MM.1S (cell line): ENCODE measurements at regions not wholly inside any gene's neighbourhood (a gene's known extent, or its start where the extent isn't known, plus 50 kb on each side); places are given as distances from the start of the nearest gene placed in this dataset.

ENCODE experiments used
- DNase-seq: peaks from one replicate; pipeline ENCODE4 v3.0.0-alpha.2; 2015
- H2AFZ ChIP-seq: fragments of 300-600 bp; sonication (generic); 2 replicates; pipeline ENCODE4 v1.6.0; 2016; ENCODE audit warnings: antibody characterized with exemption, low read length
- H3F3A ChIP-seq: fragments of 300-600 bp; sonication (generic); 2 replicates; pipeline ENCODE4 v1.6.1; 2016; ENCODE audit warnings: mild to moderate bottlenecking, antibody characterized with exemption, low read length, moderate library complexity, mixed read lengths; ENCODE audit not compliant: insufficient read depth
- H3K27ac ChIP-seq: fragments of 300-600 bp; sonication (generic); 2 replicates; pipeline ENCODE4 v1.5.1; 2016; ENCODE audit warnings: mild to moderate bottlenecking, low read length
- H3K27me3 ChIP-seq: fragments of 300-600 bp; sonication (generic); replicated peaks from 2 replicates; pipeline ENCODE4 v1.6.0; 2016; ENCODE audit warnings: low read length; ENCODE audit not compliant: insufficient read depth
- H3K36me3 ChIP-seq: fragments of 300-600 bp; sonication (generic); replicated peaks from 2 replicates; pipeline ENCODE4 v1.6.1; 2016; ENCODE audit warnings: mild to moderate bottlenecking, low read length, mixed read lengths; ENCODE audit not compliant: insufficient read depth
- H3K4me1 ChIP-seq: fragments of 300-600 bp; sonication (generic); 2 replicates; pipeline ENCODE4 v1.6.1; 2016; ENCODE audit warnings: low read length, mixed read lengths
- H3K4me2 ChIP-seq: fragments of 300-600 bp; sonication (generic); 2 replicates; pipeline ENCODE4 v1.6.0; 2016; ENCODE audit warnings: low read depth, low read length
- H3K4me3 ChIP-seq: fragments of 300-600 bp; sonication (generic); 2 replicates; pipeline ENCODE4 v1.5.1; 2016; ENCODE audit warnings: low read length, mixed read lengths
- H3K79me2 ChIP-seq: fragments of 300-600 bp; sonication (generic); 2 replicates; pipeline ENCODE4 v1.6.1; 2016; ENCODE audit warnings: mixed run types, low read length, mixed read lengths
- H3K9ac ChIP-seq: fragments of 300-600 bp; sonication (generic); 2 replicates; pipeline ENCODE4 v1.6.1; 2016; ENCODE audit warnings: low read length, mixed read lengths
- H3K9me2 ChIP-seq: fragments of 300-600 bp; sonication (generic); replicated peaks from 2 replicates; pipeline ENCODE4 v1.6.1; 2016; ENCODE audit warnings: mild to moderate bottlenecking, low read length, mixed read lengths; ENCODE audit not compliant: insufficient read depth
- H3K9me3 ChIP-seq: fragments of 300-600 bp; sonication (generic); replicated peaks from 2 replicates; pipeline ENCODE4 v1.6.1; 2016; ENCODE audit warnings: mild to moderate bottlenecking, low read length, mixed read lengths; ENCODE audit not compliant: insufficient read depth
- H4K20me1 ChIP-seq: fragments of 300-600 bp; sonication (generic); 2 replicates; pipeline ENCODE4 v1.6.1; 2016; ENCODE audit warnings: mild to moderate bottlenecking, low read length, moderate library complexity, mixed read lengths; ENCODE audit not compliant: insufficient read depth
- CTCF ChIP-seq: fragments of 300-600 bp; sonication (generic); IDR thresholded peaks from 2 replicates; pipeline ENCODE4 v1.5.1; 2016; ENCODE audit warnings: antibody characterized with exemption, low read length, mixed read lengths
- EZH2 ChIP-seq: fragments of 300-600 bp; sonication (generic); optimal IDR thresholded peaks from 2 replicates; pipeline ENCODE3; 2017; ENCODE audit warnings: low read depth, mild to moderate bottlenecking, antibody characterized with exemption, low read length, mixed read lengths
- EZH2phosphoT487 ChIP-seq: fragments of 300-600 bp; sonication (generic); IDR thresholded peaks from 2 replicates; pipeline ENCODE4 v1.6.1; 2018; ENCODE audit warnings: antibody characterized with exemption, low read length

GRCh38 chrX:89124985-89125384, 378.0 kb downstream of the CPXCR1 start:
- DNase-seq, result no peak
- TF ChIP-seq CTCF, result no peak
- no peak for TF ChIP-seq EZH2phosphoT487
- no peak for TF ChIP-seq EZH2
- H3K9me2 ChIP-seq, result no peaks in the 10 kb centered on the region
- no peak overlapping the region for H3K9ac ChIP-seq
- no peaks in the 10 kb centered on the region for H3K27me3 ChIP-seq
- H3K27ac ChIP-seq, result no peak overlapping the region
- no peaks in the 10 kb centered on the region for H4K20me1 ChIP-seq
- no peak overlapping the region for H3K4me2 ChIP-seq
- H3F3A ChIP-seq, result no peaks in the 10 kb centered on the region
- no peak overlapping the region for H3K4me3 ChIP-seq
- H3K9me3 ChIP-seq, result no peaks in the 10 kb centered on the region
- no peaks in the 10 kb centered on the region for H3K79me2 ChIP-seq
- H3K4me1 ChIP-seq, result no peaks in the 10 kb centered on the region
- H2AFZ ChIP-seq, result no peak overlapping the region
- H3K36me3 ChIP-seq, result no peaks in the 10 kb centered on the region
